MM.1S (cell line): ENCODE measurements at regions not wholly inside any gene's neighbourhood (a gene's known extent, or its start where the extent isn't known, plus 50 kb on each side); places are given as distances from the start of the nearest gene placed in this dataset.

Experiments
- DNase-seq: peaks from one replicate; pipeline ENCODE4 v3.0.0-alpha.2; 2015
- H2AFZ ChIP-seq: fragments of 300-600 bp; sonication (generic); 2 replicates; pipeline ENCODE4 v1.6.0; 2016; ENCODE audit warnings: antibody characterized with exemption, low read length
- H3F3A ChIP-seq: fragments of 300-600 bp; sonication (generic); 2 replicates; pipeline ENCODE4 v1.6.1; 2016; ENCODE audit warnings: mild to moderate bottlenecking, antibody characterized with exemption, low read length, moderate library complexity, mixed read lengths; ENCODE audit not compliant: insufficient read depth
- H3K27ac ChIP-seq: fragments of 300-600 bp; sonication (generic); 2 replicates; pipeline ENCODE4 v1.5.1; 2016; ENCODE audit warnings: mild to moderate bottlenecking, low read length
- H3K27me3 ChIP-seq: fragments of 300-600 bp; sonication (generic); replicated peaks from 2 replicates; pipeline ENCODE4 v1.6.0; 2016; ENCODE audit warnings: low read length; ENCODE audit not compliant: insufficient read depth
- H3K36me3 ChIP-seq: fragments of 300-600 bp; sonication (generic); replicated peaks from 2 replicates; pipeline ENCODE4 v1.6.1; 2016; ENCODE audit warnings: mild to moderate bottlenecking, low read length, mixed read lengths; ENCODE audit not compliant: insufficient read depth
- H3K4me1 ChIP-seq: fragments of 300-600 bp; sonication (generic); 2 replicates; pipeline ENCODE4 v1.6.1; 2016; ENCODE audit warnings: low read length, mixed read lengths
- H3K4me2 ChIP-seq: fragments of 300-600 bp; sonication (generic); 2 replicates; pipeline ENCODE4 v1.6.0; 2016; ENCODE audit warnings: low read depth, low read length
- H3K4me3 ChIP-seq: fragments of 300-600 bp; sonication (generic); 2 replicates; pipeline ENCODE4 v1.5.1; 2016; ENCODE audit warnings: low read length, mixed read lengths
- H3K79me2 ChIP-seq: fragments of 300-600 bp; sonication (generic); 2 replicates; pipeline ENCODE4 v1.6.1; 2016; ENCODE audit warnings: mixed run types, low read length, mixed read lengths
- H3K9ac ChIP-seq: fragments of 300-600 bp; sonication (generic); 2 replicates; pipeline ENCODE4 v1.6.1; 2016; ENCODE audit warnings: low read length, mixed read lengths
- H3K9me2 ChIP-seq: fragments of 300-600 bp; sonication (generic); replicated peaks from 2 replicates; pipeline ENCODE4 v1.6.1; 2016; ENCODE audit warnings: mild to moderate bottlenecking, low read length, mixed read lengths; ENCODE audit not compliant: insufficient read depth
- H3K9me3 ChIP-seq: fragments of 300-600 bp; sonication (generic); replicated peaks from 2 replicates; pipeline ENCODE4 v1.6.1; 2016; ENCODE audit warnings: mild to moderate bottlenecking, low read length, mixed read lengths; ENCODE audit not compliant: insufficient read depth
- H4K20me1 ChIP-seq: fragments of 300-600 bp; sonication (generic); 2 replicates; pipeline ENCODE4 v1.6.1; 2016; ENCODE audit warnings: mild to moderate bottlenecking, low read length, moderate library complexity, mixed read lengths; ENCODE audit not compliant: insufficient read depth
- EZH2 ChIP-seq: fragments of 300-600 bp; sonication (generic); optimal IDR thresholded peaks from 2 replicates; pipeline ENCODE3; 2017; ENCODE audit warnings: low read depth, mild to moderate bottlenecking, antibody characterized with exemption, low read length, mixed read lengths
- EZH2phosphoT487 ChIP-seq: fragments of 300-600 bp; sonication (generic); IDR thresholded peaks from 2 replicates; pipeline ENCODE4 v1.6.1; 2018; ENCODE audit warnings: antibody characterized with exemption, low read length
- TF ChIP-seq, protein P1 (sequence below): fragments of 300-600 bp; sonication (generic); IDR thresholded peaks from 2 replicates; pipeline ENCODE4 v1.5.1; 2016; ENCODE audit warnings: antibody characterized with exemption, low read length, mixed read lengths

DNA sequence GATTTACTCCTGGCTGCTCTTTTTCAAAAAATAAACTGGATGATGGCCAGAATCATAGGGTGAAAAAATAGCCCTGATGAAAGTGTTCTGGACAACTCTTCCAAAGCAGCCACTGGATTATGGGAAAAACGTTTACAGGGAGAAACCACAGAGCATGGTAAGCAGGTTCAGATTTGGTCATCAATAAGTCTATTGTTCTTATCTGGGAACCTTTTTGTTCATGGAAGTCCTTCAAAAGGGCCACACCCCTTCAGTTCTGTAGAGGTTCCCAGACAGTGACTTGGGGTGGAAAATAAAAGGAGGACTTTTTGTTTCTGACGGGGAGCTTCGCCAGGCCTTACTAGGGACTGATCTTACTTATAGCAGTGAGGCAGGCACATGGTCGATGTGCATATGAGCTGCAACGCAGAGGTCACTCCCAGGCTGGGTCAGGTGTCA is 117.4 kb upstream of the SLC38A2 start:
- Histone ChIP-seq H3K27ac (no peak overlapping the region), H3K4me2 (no peak overlapping the region)
- no peak for DNase-seq

DNA sequence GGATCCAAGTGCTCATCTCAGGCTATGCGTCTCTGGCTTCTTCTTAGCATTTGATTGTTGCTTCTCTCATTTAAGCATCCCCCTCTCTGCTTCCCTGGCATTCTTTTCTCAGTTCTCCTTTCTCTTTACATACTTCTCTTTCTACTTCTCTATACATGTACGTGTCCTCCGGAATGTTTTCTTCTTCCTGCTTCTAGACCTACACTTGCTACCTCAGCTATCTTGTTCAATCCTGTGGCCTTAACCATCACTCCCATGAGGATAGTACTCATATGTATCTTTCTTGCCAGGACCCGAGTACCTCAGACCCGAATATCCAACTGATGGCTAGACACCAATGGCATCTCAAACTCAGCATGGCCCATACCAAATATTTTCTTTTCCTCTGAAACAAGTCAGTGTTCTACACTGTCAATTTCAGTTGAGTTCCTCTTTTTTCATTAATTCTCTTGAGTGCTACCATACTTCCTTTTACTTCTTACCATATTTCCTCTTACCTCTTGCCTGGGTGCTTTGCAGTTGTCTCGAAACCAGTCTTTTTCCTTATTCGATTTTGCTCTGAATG is 115.1 kb upstream of the SLC38A2 start:
- no peak for TF ChIP-seq EZH2
- TF ChIP-seq, protein P1, sequence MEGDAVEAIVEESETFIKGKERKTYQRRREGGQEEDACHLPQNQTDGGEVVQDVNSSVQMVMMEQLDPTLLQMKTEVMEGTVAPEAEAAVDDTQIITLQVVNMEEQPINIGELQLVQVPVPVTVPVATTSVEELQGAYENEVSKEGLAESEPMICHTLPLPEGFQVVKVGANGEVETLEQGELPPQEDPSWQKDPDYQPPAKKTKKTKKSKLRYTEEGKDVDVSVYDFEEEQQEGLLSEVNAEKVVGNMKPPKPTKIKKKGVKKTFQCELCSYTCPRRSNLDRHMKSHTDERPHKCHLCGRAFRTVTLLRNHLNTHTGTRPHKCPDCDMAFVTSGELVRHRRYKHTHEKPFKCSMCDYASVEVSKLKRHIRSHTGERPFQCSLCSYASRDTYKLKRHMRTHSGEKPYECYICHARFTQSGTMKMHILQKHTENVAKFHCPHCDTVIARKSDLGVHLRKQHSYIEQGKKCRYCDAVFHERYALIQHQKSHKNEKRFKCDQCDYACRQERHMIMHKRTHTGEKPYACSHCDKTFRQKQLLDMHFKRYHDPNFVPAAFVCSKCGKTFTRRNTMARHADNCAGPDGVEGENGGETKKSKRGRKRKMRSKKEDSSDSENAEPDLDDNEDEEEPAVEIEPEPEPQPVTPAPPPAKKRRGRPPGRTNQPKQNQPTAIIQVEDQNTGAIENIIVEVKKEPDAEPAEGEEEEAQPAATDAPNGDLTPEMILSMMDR = no peak
- TF ChIP-seq EZH2phosphoT487 = no peak
- DNase-seq = no peak
- Histone ChIP-seq H3F3A (no peaks in the 10 kb centered on the region), H3K27me3 (no peaks in the 10 kb centered on the region), H3K36me3 (no peaks in the 10 kb centered on the region), H3K79me2 (no peaks in the 10 kb centered on the region), H3K4me2 (no peak overlapping the region), H3K9ac (no peak overlapping the region), H3K9me3 (no peaks in the 10 kb centered on the region), H2AFZ (no peak overlapping the region), H3K27ac (no peak overlapping the region), H3K4me1 (peaks cover 5% of the 10 kb centered on the region), H3K4me3 (no peak overlapping the region), H4K20me1 (no peaks in the 10 kb centered on the region), H3K9me2 (no peaks in the 10 kb centered on the region)

More for the DNA sequence above, 117.4 kb upstream of the SLC38A2 start:
- Histone ChIP-seq H3K9ac (no peak overlapping the region), H3K4me1 (peaks cover 5% of the 10 kb centered on the region), H3K4me3 (no peak overlapping the region), H3K9me2 (no peaks in the 10 kb centered on the region), H3K9me3 (no peaks in the 10 kb centered on the region), H2AFZ (no peak overlapping the region), H3F3A (no peaks in the 10 kb centered on the region), H3K79me2 (no peaks in the 10 kb centered on the region), H3K27me3 (no peaks in the 10 kb centered on the region), H3K36me3 (no peaks in the 10 kb centered on the region), H4K20me1 (no peaks in the 10 kb centered on the region)
- TF ChIP-seq, protein P1 = no peak

DNA sequence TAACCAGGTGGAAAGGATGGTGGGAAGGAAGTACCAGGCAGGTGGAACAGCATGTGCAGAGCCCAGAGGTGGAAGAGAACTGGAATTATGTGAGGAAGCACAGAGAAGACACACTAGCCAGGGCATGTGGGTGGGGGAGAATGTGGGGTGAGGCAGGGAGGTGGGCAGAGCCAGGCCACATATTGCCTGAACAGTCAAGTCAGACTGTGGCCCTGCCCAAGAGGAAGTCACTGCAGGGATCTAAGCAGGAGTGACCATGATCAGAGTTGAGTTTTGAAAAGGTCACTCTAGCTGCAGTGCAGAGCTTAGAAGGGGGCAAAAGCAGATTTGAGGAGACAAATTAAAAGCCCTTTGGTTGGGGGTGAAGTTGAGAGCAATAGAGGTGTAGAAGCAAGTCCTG is 114.0 kb upstream of the SLC38A2 start:
- Histone ChIP-seq H4K20me1 (no peaks in the 10 kb centered on the region), H3K4me3 (no peak overlapping the region), H3K4me2 (no peak overlapping the region), H3K27me3 (no peaks in the 10 kb centered on the region), H3K4me1 (peaks cover 4% of the 10 kb centered on the region), H3K9me3 (no peaks in the 10 kb centered on the region), H3K27ac (no peak overlapping the region), H3K36me3 (no peaks in the 10 kb centered on the region), H2AFZ (no peak overlapping the region), H3K9ac (no peak overlapping the region), H3K79me2 (no peaks in the 10 kb centered on the region), H3K9me2 (no peaks in the 10 kb centered on the region), H3F3A (no peaks in the 10 kb centered on the region)
- no peak for DNase-seq
- TF ChIP-seq EZH2 (no peak), EZH2phosphoT487 (no peak)
- TF ChIP-seq, protein P1 = no peak
